NCI-H748 treated with DMSO at 0.1 percent for 48 hours (cell line): ENCODE measurements at regions not wholly inside any gene's neighbourhood (a gene's known extent, or its start where the extent isn't known, plus 50 kb on each side); places are given as distances from the start of the nearest gene placed in this dataset.
"Not testable (repeated sequence)": the region's sequence is repeated elsewhere in the genome, so short reads cannot be mapped to it uniquely, and the experiment has no call there.

Experiments used
- DNase-seq: peaks from one replicate; lab custom pipeline; 2025; lab: John Stamatoyannopoulos, UW

GRCh38 chr3:101913168-101913567 lies 63.9 kb downstream of the NFKBIZ start:
- DNase-seq: no peak

GRCh38 chr3:101917761-101918160 lies 68.4 kb downstream of the NFKBIZ start:
- DNase-seq: not testable (repeated sequence)

- not testable (repeated sequence) for DNase-seq
Observed at GRCh38 chr3:101922151-101922725, 72.9 kb downstream of the NFKBIZ start.

GRCh38 chr3:101924621-101925020 lies 75.3 kb downstream of the NFKBIZ start:
- not testable (repeated sequence) for DNase-seq

- not testable (repeated sequence) for DNase-seq
Observed at GRCh38 chr3:101925124-101925523, 75.8 kb downstream of the NFKBIZ start.

- peak; percentile 87 for DNase-seq
Observed at GRCh38 chr3:101925564-101925963, 76.2 kb downstream of the NFKBIZ start.

- peak; percentile 28 for DNase-seq
Observed at GRCh38 chr3:101926594-101927105, 77.3 kb downstream of the NFKBIZ start.

- DNase-seq: no peak
Observed at GRCh38 chr3:101928890-101929289, 79.6 kb downstream of the NFKBIZ start.

- no peak for DNase-seq
Observed at GRCh38 chr3:101931081-101931480, 81.8 kb downstream of the NFKBIZ start.

- DNase-seq: no peak
Observed at GRCh38 chr3:101932326-101933068, 83.2 kb downstream of the NFKBIZ start.

GRCh38 chr3:101936419-101937356 lies 87.4 kb downstream of the NFKBIZ start:
- DNase-seq: no peak

- DNase-seq: no peak
Observed at GRCh38 chr3:101938262-101938847, 89.0 kb downstream of the NFKBIZ start.

- no peak for DNase-seq
Observed at GRCh38 chr3:101939361-101940049, 90.2 kb downstream of the NFKBIZ start.

GRCh38 chr3:101940521-101941317 lies 91.4 kb downstream of the NFKBIZ start:
- DNase-seq: peak; percentile 33

GRCh38 chr3:101941318-101942040 lies 92.2 kb downstream of the NFKBIZ start:
- DNase-seq: no peak

- no peak for DNase-seq
Observed at GRCh38 chr3:101942356-101942755, 93.0 kb downstream of the NFKBIZ start.

- DNase-seq: no peak
Observed at GRCh38 chr3:101943029-101943428, 93.7 kb downstream of the NFKBIZ start.

GRCh38 chr3:101944308-101944707 lies 95.0 kb downstream of the NFKBIZ start:
- DNase-seq: no peak

GRCh38 chr3:101945980-101946379 lies 96.7 kb downstream of the NFKBIZ start:
- DNase-seq: no peak

GRCh38 chr3:101946906-101947305 lies 97.6 kb downstream of the NFKBIZ start:
- no peak for DNase-seq
